Body of pancreas (tissue), 4 donors: ENCODE measurements at regions not wholly inside any gene's neighbourhood (a gene's known extent, or its start where the extent isn't known, plus 50 kb on each side); places are given as distances from the start of the nearest gene placed in this dataset.

Experiments
- CTCF ChIP-seq, 7 experiments: fragments of 450-650 bp in 4 of 7; fragments of 200-600 bp in 3 of 7; sonication (generic) in 3 of 7; IDR thresholded peaks; one replicate each; pipeline ENCODE4 v1.5.1; 2016 to 2019; ENCODE audit warnings: antibody characterized with exemption in 7 of 7
- POLR2A ChIP-seq, 3 donors: fragments of 450-650 bp; IDR thresholded peaks; one replicate each; pipeline ENCODE4 v1.6.1; 2016; ENCODE audit warnings: antibody characterized with exemption in 3 of 3, mild to moderate bottlenecking in 2 of 3

- no peak for TF ChIP-seq CTCF (IDR thresholded peaks at IDR 0.05)
- TF ChIP-seq POLR2A (IDR thresholded peaks at IDR 0.05), result no peak
Observed at GRCh38 chr17:34755981-34756636, 176.7 kb downstream of the TMEM132E start.
